H9 (cell line): ENCODE measurements at regions not wholly inside any gene's neighbourhood (a gene's known extent, or its start where the extent isn't known, plus 50 kb on each side); places are given as distances from the start of the nearest gene placed in this dataset.

Source experiments
- DNase-seq: peaks from one replicate; pipeline ENCODE4 v3.0.0-alpha.2; 2017
- H2AFZ ChIP-seq: one replicate; pipeline ENCODE4 v1.6.1; 2013; ENCODE audit warnings: mild to moderate bottlenecking, low read length, control low read depth, moderate library complexity
- H2AK5ac ChIP-seq: 2 replicates; pipeline ENCODE4 v1.6.1; 2013; ENCODE audit warnings: low read length, control low read depth, mixed read lengths; ENCODE audit not compliant: insufficient read length
- H2BK120ac ChIP-seq: one replicate; pipeline ENCODE4 v1.6.1; 2013; ENCODE audit warnings: low read depth, mild to moderate bottlenecking, low read length, control low read depth, inconsistent platforms; ENCODE audit not compliant: poor library complexity, severe bottlenecking
- H2BK12ac ChIP-seq: 2 replicates; pipeline ENCODE4 v1.6.1; 2013; ENCODE audit warnings: low read length, control low read depth, mixed read lengths, low read depth; ENCODE audit not compliant: insufficient read length
- H2BK15ac ChIP-seq: 2 replicates; pipeline ENCODE4 v1.6.1; 2013; ENCODE audit warnings: low read depth, low read length, control low read depth
- H2BK20ac ChIP-seq: one replicate; pipeline ENCODE4 v1.6.1; 2013; ENCODE audit warnings: low read depth, mild to moderate bottlenecking, low read length, control low read depth, inconsistent platforms; ENCODE audit not compliant: poor library complexity, severe bottlenecking
- H2BK5ac ChIP-seq: 2 replicates; pipeline ENCODE4 v1.6.1; 2013; ENCODE audit warnings: low read length, control low read depth, mixed read lengths; ENCODE audit not compliant: insufficient read length
- H3K14ac ChIP-seq: 2 replicates; pipeline ENCODE4 v1.6.1; 2013; ENCODE audit warnings: low read length, control low read depth; ENCODE audit not compliant: insufficient read depth
- H3K18ac ChIP-seq: 2 replicates; pipeline ENCODE4 v1.6.1; 2013; ENCODE audit warnings: low read depth, mild to moderate bottlenecking, mixed read lengths, low read length, control low read depth; ENCODE audit not compliant: insufficient read length
- H3K23ac ChIP-seq: 2 replicates; pipeline ENCODE4 v1.6.1; 2013; ENCODE audit warnings: low read length, control low read depth, mixed read lengths, low read depth; ENCODE audit not compliant: insufficient read length
- H3K23me2 ChIP-seq: 2 replicates; pipeline ENCODE4 v1.6.1; 2013; ENCODE audit warnings: low read depth, mild to moderate bottlenecking, mixed read lengths, low read length, control low read depth; ENCODE audit not compliant: insufficient read length, poor library complexity, severe bottlenecking
- H3K27ac ChIP-seq: 2 replicates; pipeline ENCODE4 v1.5.1; 2013; ENCODE audit warnings: low read length, control low read depth, mixed read lengths, low read depth; ENCODE audit not compliant: insufficient read length
- H3K27me3 ChIP-seq: 2 replicates; pipeline ENCODE4 v1.6.1; 2013; ENCODE audit warnings: low read length, control low read depth, inconsistent platforms; ENCODE audit not compliant: insufficient read depth
- H3K4ac ChIP-seq: 2 replicates; pipeline ENCODE4 v1.6.1; 2013; ENCODE audit warnings: low read depth, mild to moderate bottlenecking, control low read depth, inconsistent platforms, low read length, moderate library complexity
- H3K4me1 ChIP-seq: 2 replicates; pipeline ENCODE4 v1.6.1; 2013; ENCODE audit warnings: low read length, control low read depth, inconsistent platforms; ENCODE audit not compliant: insufficient read depth
- H3K4me2 ChIP-seq: 2 replicates; pipeline ENCODE4 v1.6.1; 2013; ENCODE audit warnings: low read length, control low read depth, mixed read lengths; ENCODE audit not compliant: insufficient read length, insufficient read depth
- H3K56ac ChIP-seq: 2 replicates; pipeline ENCODE4 v1.6.1; 2013; ENCODE audit warnings: low read depth, mild to moderate bottlenecking, mixed read lengths, low read length, control low read depth; ENCODE audit not compliant: insufficient read length
- H3K79me1 ChIP-seq: 2 replicates; pipeline ENCODE4 v1.6.1; 2013; ENCODE audit warnings: low read depth, mild to moderate bottlenecking, moderate library complexity, low read length, control low read depth, inconsistent platforms; ENCODE audit not compliant: insufficient read depth, poor library complexity, severe bottlenecking
- H3K79me2 ChIP-seq: 2 replicates; pipeline ENCODE4 v1.6.1; 2013; ENCODE audit warnings: low read length, control low read depth, inconsistent platforms; ENCODE audit not compliant: insufficient read depth
- H3K9ac ChIP-seq: 2 replicates; pipeline ENCODE4 v1.6.1; 2013; ENCODE audit warnings: low read length, control low read depth, mixed read lengths; ENCODE audit not compliant: insufficient read length; ENCODE audit errors: extremely low read depth
- H3K9me3 ChIP-seq: one replicate; pipeline ENCODE4 v1.6.1; 2013; ENCODE audit warnings: low read depth, low read length, inconsistent platforms; ENCODE audit not compliant: control insufficient read depth
- H3T11ph ChIP-seq: one replicate; pipeline ENCODE4 v1.6.1; 2013; ENCODE audit warnings: mild to moderate bottlenecking, low read length, control low read depth, inconsistent platforms
- H4K20me1 ChIP-seq: one replicate; pipeline ENCODE4 v1.6.1; 2013; ENCODE audit not compliant: control insufficient read depth, insufficient read length, insufficient read depth
- H4K5ac ChIP-seq: 2 replicates; pipeline ENCODE4 v1.6.1; 2013; ENCODE audit warnings: low read depth, mild to moderate bottlenecking, mixed read lengths, low read length, control low read depth; ENCODE audit not compliant: insufficient read length
- H4K8ac ChIP-seq: replicated peaks from 2 replicates; pipeline ENCODE4 v1.6.1; 2013; ENCODE audit warnings: low read length, control low read depth, mixed read lengths, low read depth; ENCODE audit not compliant: insufficient read length
- H4K91ac ChIP-seq: 2 replicates; pipeline ENCODE4 v1.6.1; 2013; ENCODE audit warnings: low read depth, mild to moderate bottlenecking, moderate library complexity, mixed read lengths, low read length, control low read depth; ENCODE audit not compliant: insufficient read length
- H3K27ac Mint-ChIP-seq, 3 experiments: 2 replicates in 2 of 3; 3 replicates in 1 of 3; pipeline ENCODE4 v1.8.0; 2020 to 2021; ENCODE audit warnings: mixed read lengths in 3 of 3, mild to moderate bottlenecking in 1 of 3, moderate library complexity in 1 of 3
- H3K27me3 Mint-ChIP-seq: 2 replicates; pipeline ENCODE4 v1.8.0; 2021; ENCODE audit warnings: low read depth, mild to moderate bottlenecking, moderate library complexity, mixed read lengths
- H3K36me3 Mint-ChIP-seq, 3 experiments: 2 replicates in 2 of 3; 3 replicates in 1 of 3; pipeline ENCODE4 v1.8.0; 2020 to 2021; ENCODE audit warnings: low read depth in 3 of 3, mixed read lengths in 3 of 3; ENCODE audit not compliant: insufficient read depth in 1 of 3
- H3K4me1 Mint-ChIP-seq, 2 experiments: 2 replicates each; pipeline ENCODE4 v1.8.0; 2020; ENCODE audit warnings: mixed read lengths in 2 of 2
- H3K4me3 Mint-ChIP-seq, 2 experiments: 2 replicates in 1 of 2; 3 replicates in 1 of 2; pipeline ENCODE4 v1.8.0; 2020 to 2021; ENCODE audit warnings: mild to moderate bottlenecking in 2 of 2, mixed read lengths in 2 of 2, moderate library complexity in 1 of 2
- H3K9me3 Mint-ChIP-seq, 2 experiments: 2 replicates in 1 of 2; 3 replicates in 1 of 2; pipeline ENCODE4 v1.8.0; 2020; ENCODE audit warnings: mild to moderate bottlenecking in 2 of 2, mixed read lengths in 2 of 2, moderate library complexity in 1 of 2
- CTCF ChIP-seq: fragments of 200-600 bp; sonication (generic); conservative IDR thresholded peaks from 3 replicates; pipeline ENCODE4 v1.8.0; 2021; ENCODE audit warnings: antibody characterized with exemption, mild to moderate bottlenecking
- WGBS: extraction: QIAGEN DNeasy Blood & Tissue Kit; methylation state at CpG from one replicate; pipeline ENCODE4 v1.1.7; 2013; ENCODE audit warnings: missing lambda C conversion rate, low lambda C conversion rate, mixed read lengths; ENCODE audit not compliant: insufficient read length; ENCODE audit errors: extremely low coverage; 5-methylcytosine and 5-hydroxymethylcytosine counted together

- Histone ChIP-seq H2BK5ac (no peak overlapping the region), H2BK20ac (no peak overlapping the region), H3K4me1 (0 out of 2 replicates have a peak, but pooled peaks cover 5% of the 10 kb centered on the region), H2BK15ac (no peak overlapping the region), H3K4ac (no peak overlapping the region), H2AFZ (no peak overlapping the region), H3K9ac (no peak overlapping the region), H3K14ac (no peak overlapping the region), H3K4me2 (no peak overlapping the region), H2BK120ac (no peak overlapping the region), H3K79me1 (no peaks in the 10 kb centered on the region), H2BK12ac (no peak overlapping the region), H3T11ph (no peak overlapping the region), H4K20me1 (no peaks in the 10 kb centered on the region), H4K91ac (no peak overlapping the region), H3K23me2 (no peaks in the 10 kb centered on the region), H3K56ac (no peak overlapping the region), H4K5ac (no peak overlapping the region), H3K27ac (no peak overlapping the region), H3K79me2 (no peaks in the 10 kb centered on the region), H4K8ac (no peak overlapping the region), H3K18ac (no peak overlapping the region), H3K27me3 (peaks cover 5% of the 10 kb centered on the region; the same call in 1 of the 2 replicates), H3K23ac (no peak overlapping the region), H3K9me3 (no peaks in the 10 kb centered on the region), H2AK5ac (no peak overlapping the region)
- TF ChIP-seq CTCF = no peak
- DNase-seq = no peak
- H3K4me3 Mint-ChIP-seq = no peak overlapping the region
- no peaks in the 10 kb centered on the region for H3K9me3 Mint-ChIP-seq
- peaks cover 11% of the 10 kb centered on the region in 2 experiments for H3K4me1 Mint-ChIP-seq
- H3K27ac Mint-ChIP-seq = no peak overlapping the region
- WGBS = no CpG with 5 or more reads among the region's 4 CpGs
- H3K27me3 Mint-ChIP-seq = peaks cover 21% of the 10 kb centered on the region
- no peaks in the 10 kb centered on the region for H3K36me3 Mint-ChIP-seq
Observed at GRCh38 chr2:176658708-176659107, 389.5 kb downstream of the MTX2 start.
